Activated CD8-positive, alpha-beta T cell treated with anti-CD3 and anti-CD28 coated beads for 36 hours (primary cell): ENCODE measurements at regions not wholly inside any gene's neighbourhood (a gene's known extent, or its start where the extent isn't known, plus 50 kb on each side); places are given as distances from the start of the nearest gene placed in this dataset.

Source experiments
- ATAC-seq: fragments of 200-7000 bp; cut with Tn5 transposase; one replicate; pipeline ENCODE4 v1.10.0; 2021; ENCODE audit warnings: mild to moderate bottlenecking, moderate library complexity
- CTCF ChIA-PET: fragments of 350-600 bp; sonication (Branson Sonifier 250); formaldehyde crosslinking; loops from one replicate; lab custom pipeline; 2021; ENCODE audit warnings: antibody characterized with exemption; lab: Charles Lee
- POLR2A ChIA-PET: fragments of 350-600 bp; sonication (Branson Sonifier 250); formaldehyde crosslinking; loops from one replicate; lab custom pipeline; 2021; ENCODE audit warnings: antibody characterized with exemption; lab: Charles Lee
- DNase-seq: peaks from one replicate; pipeline ENCODE4 v3.0.0-alpha.2; 2020
- H3K27ac Mint-ChIP-seq: one replicate; pipeline ENCODE4 v1.8.0; 2021; ENCODE audit warnings: mild to moderate bottlenecking, mixed read lengths
- H3K27me3 Mint-ChIP-seq: one replicate; pipeline ENCODE4 v1.8.0; 2021; ENCODE audit warnings: mixed read lengths
- H3K36me3 Mint-ChIP-seq: one replicate; pipeline ENCODE4 v1.8.0; 2021; ENCODE audit warnings: low read depth, mixed read lengths
- H3K4me1 Mint-ChIP-seq: one replicate; pipeline ENCODE4 v1.8.0; 2021; ENCODE audit warnings: low read depth, mixed read lengths
- H3K4me3 Mint-ChIP-seq: one replicate; pipeline ENCODE4 v1.8.0; 2021; ENCODE audit warnings: mild to moderate bottlenecking, moderate library complexity, mixed read lengths
- H3K9me3 Mint-ChIP-seq: one replicate; pipeline ENCODE4 v1.8.0; 2021; ENCODE audit warnings: mixed read lengths
- intact Hi-C: fragments of 100-400 bp; cut with micrococcal nuclease; formaldehyde crosslinking; loops from one replicate; pipeline ENCODE4 v1.10.0; 2022
- TF ChIP-seq, protein P1 (sequence below): fragments of 200-600 bp; IDR thresholded peaks from one replicate; pipeline ENCODE4 v1.8.0; 2022; ENCODE audit warnings: antibody characterized with exemption, mild to moderate bottlenecking

GRCh38 chr2:129242269-129242668 is 737.2 kb upstream of the RAB6C start:
- DNase-seq = no peak
- no peak for ATAC-seq
- Mint-ChIP-seq H3K27ac (no peak overlapping the region), H3K9me3 (peaks cover 1% of the 10 kb centered on the region), H3K4me3 (no peak overlapping the region), H3K4me1 (no peaks in the 10 kb centered on the region), H3K27me3 (no peaks in the 10 kb centered on the region), H3K36me3 (no peaks in the 10 kb centered on the region)
- ChIA-PET POLR2A (no interaction called here), CTCF (no interaction called here)
- intact Hi-C loops = no loop called here
- TF ChIP-seq, protein P1, sequence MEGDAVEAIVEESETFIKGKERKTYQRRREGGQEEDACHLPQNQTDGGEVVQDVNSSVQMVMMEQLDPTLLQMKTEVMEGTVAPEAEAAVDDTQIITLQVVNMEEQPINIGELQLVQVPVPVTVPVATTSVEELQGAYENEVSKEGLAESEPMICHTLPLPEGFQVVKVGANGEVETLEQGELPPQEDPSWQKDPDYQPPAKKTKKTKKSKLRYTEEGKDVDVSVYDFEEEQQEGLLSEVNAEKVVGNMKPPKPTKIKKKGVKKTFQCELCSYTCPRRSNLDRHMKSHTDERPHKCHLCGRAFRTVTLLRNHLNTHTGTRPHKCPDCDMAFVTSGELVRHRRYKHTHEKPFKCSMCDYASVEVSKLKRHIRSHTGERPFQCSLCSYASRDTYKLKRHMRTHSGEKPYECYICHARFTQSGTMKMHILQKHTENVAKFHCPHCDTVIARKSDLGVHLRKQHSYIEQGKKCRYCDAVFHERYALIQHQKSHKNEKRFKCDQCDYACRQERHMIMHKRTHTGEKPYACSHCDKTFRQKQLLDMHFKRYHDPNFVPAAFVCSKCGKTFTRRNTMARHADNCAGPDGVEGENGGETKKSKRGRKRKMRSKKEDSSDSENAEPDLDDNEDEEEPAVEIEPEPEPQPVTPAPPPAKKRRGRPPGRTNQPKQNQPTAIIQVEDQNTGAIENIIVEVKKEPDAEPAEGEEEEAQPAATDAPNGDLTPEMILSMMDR = no peak

DNA sequence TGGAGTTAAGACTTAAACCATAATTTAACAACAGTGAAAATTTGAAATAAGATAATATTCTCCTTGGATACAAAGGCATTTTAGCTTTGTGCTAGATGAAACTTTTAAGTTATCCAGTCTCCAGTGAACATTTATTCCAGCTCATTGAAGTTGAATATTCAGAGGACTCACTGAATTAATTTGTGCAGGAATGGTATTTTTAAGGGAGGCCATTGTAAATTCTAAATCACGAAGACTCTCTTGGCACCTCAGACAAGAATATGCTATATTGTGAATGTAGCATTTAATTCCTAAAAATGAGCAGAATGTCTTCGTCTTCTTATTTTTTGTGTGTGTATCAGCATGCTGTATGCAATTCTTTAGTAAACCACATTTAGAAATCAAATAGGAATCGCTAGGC is 731.7 kb upstream of the RAB6C start:
- Mint-ChIP-seq H3K36me3 (no peaks in the 10 kb centered on the region), H3K27ac (no peak overlapping the region), H3K4me3 (no peak overlapping the region), H3K27me3 (no peaks in the 10 kb centered on the region), H3K4me1 (no peaks in the 10 kb centered on the region), H3K9me3 (peaks cover 1% of the 10 kb centered on the region)
- TF ChIP-seq, protein P1 = no peak
- intact Hi-C loops = no loop called here
- CTCF ChIA-PET = no interaction called here
- ATAC-seq (no peak), DNase-seq (no peak)
- POLR2A ChIA-PET = interaction anchor here (0.7 kb wide), 1 partner anchor 15 kb away, joined by 3 read pairs; no protein-coding TSS in a partner anchor

- Mint-ChIP-seq H3K27ac (no peak overlapping the region), H3K36me3 (no peaks in the 10 kb centered on the region), H3K9me3 (peaks cover 1% of the 10 kb centered on the region), H3K4me3 (no peak overlapping the region), H3K27me3 (no peaks in the 10 kb centered on the region), H3K4me1 (no peaks in the 10 kb centered on the region)
- ChIA-PET CTCF (no interaction called here), POLR2A (no interaction called here)
- TF ChIP-seq, protein P1 = no peak
- DNase-seq (no peak), ATAC-seq (no peak)
- intact Hi-C loops = no loop called here
Measured at GRCh38 chr2:129248198-129248597, 731.3 kb upstream of the RAB6C start.

DNA sequence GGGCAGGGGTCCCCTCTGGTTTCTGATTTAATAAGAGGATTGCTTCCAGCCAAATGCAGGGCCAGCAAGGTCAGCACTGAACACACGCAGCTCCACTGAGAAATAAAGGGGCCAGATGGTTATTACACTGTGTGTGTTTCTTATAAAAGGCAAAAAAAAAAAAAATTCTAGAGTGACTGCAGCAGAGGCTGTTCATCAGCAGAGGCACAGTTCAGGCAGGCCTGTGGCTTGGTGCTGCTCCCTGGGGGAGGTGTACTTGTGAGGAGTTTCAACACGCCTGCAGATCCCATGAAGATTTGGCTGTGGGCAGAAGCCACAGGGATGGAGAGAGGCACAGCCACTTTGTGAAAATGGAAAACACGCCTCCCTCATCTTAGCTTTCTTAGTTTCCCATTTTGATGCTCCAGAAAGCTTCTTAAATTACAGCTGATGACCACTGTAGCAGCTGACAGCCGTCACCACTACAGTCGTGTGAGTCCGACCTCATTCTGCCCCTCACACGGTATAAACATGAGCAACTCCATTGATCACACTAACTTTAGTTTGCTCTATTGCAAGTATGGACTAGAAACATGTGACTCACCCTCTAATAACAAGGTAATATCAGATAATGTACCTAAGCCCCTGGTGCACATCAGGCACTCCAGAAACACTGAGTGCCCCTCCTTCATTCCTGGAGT is 726.5 kb upstream of the RAB6C start:
- intact Hi-C loops = no loop called here
- TF ChIP-seq, protein P1 = no peak
- POLR2A ChIA-PET = no interaction called here
- CTCF ChIA-PET = no interaction called here
- Mint-ChIP-seq H3K36me3 (no peaks in the 10 kb centered on the region), H3K27ac (no peak overlapping the region), H3K4me1 (no peaks in the 10 kb centered on the region), H3K27me3 (no peaks in the 10 kb centered on the region), H3K9me3 (peaks cover 11% of the 10 kb centered on the region), H3K4me3 (no peak overlapping the region)
- DNase-seq (no peak), ATAC-seq (no peak)

DNA sequence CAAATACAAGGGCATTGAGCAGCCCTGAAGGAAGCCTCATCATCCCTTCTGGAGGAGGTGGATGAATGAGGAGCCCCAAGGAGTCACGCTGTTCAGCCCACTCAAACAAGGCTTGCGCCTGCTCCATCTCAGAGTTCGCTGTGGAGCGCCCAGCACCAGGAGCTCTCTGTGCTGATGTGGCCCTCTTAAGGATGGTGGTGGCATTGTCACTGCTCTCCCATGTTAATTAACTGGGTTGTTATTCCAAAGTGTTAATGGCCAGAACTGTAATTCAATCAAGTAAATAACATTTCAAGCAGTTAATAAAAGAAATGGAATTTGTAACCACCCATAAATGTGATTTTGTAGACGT is 726.0 kb upstream of the RAB6C start:
- no peak for ATAC-seq
- TF ChIP-seq, protein P1 = no peak
- no peaks in the 10 kb centered on the region for H3K36me3 Mint-ChIP-seq
- no peaks in the 10 kb centered on the region for H3K4me1 Mint-ChIP-seq
- ChIA-PET CTCF (no interaction called here), POLR2A (no interaction called here)
- H3K27ac Mint-ChIP-seq = no peak overlapping the region
- H3K9me3 Mint-ChIP-seq = peaks cover 15% of the 10 kb centered on the region
- no peaks in the 10 kb centered on the region for H3K27me3 Mint-ChIP-seq
- no peak for DNase-seq
- no peak overlapping the region for H3K4me3 Mint-ChIP-seq
- intact Hi-C loops = no loop called here
